ENCODE measurements at regions not wholly inside any gene's neighbourhood (a gene's known extent, or its start where the extent isn't known, plus 50 kb on each side); places are given as distances from the start of the nearest gene placed in this dataset.

- no peak overlapping the region for H3K4me3 ChIP-seq (ENCODE audit: low read depth, low read length)
- no peaks in the 10 kb centered on the region for H3K36me3 ChIP-seq (ENCODE audit: insufficient read depth)
- no peak overlapping the region for H3K27ac ChIP-seq (ENCODE audit: low read depth)
- WGBS: 84% methylated on average over 13 of the region's 13 CpGs
- DNase-seq (ENCODE audit: extremely low spot score): no peak
- no peaks in the 10 kb centered on the region for H3K4me1 ChIP-seq (ENCODE audit: insufficient read depth)
Measured at GRCh38 chr2:120653871-120654270, 81.8 kb upstream of the GLI2 start.

GRCh38 chr2:120654381-120655134 lies 81.1 kb upstream of the GLI2 start:
- Histone ChIP-seq H3K4me3 (ENCODE audit: low read depth, low read length) (no peak overlapping the region), H3K36me3 (ENCODE audit: insufficient read depth) (no peaks in the 10 kb centered on the region), H3K27ac (ENCODE audit: low read depth) (no peak overlapping the region), H3K4me1 (ENCODE audit: insufficient read depth) (no peaks in the 10 kb centered on the region)
- WGBS: 19% methylated on average over 54 of the region's 54 CpGs
- no peak for DNase-seq (ENCODE audit: extremely low spot score)

GRCh38 chr2:120656273-120656950 lies 79.3 kb upstream of the GLI2 start:
- Histone ChIP-seq H3K4me3 (ENCODE audit: low read depth, low read length) (no peak overlapping the region), H3K27ac (ENCODE audit: low read depth) (no peak overlapping the region), H3K36me3 (ENCODE audit: insufficient read depth) (no peaks in the 10 kb centered on the region), H3K4me1 (ENCODE audit: insufficient read depth) (no peaks in the 10 kb centered on the region)
- WGBS: 87% methylated on average over 19 of the region's 19 CpGs
- no peak for DNase-seq (ENCODE audit: extremely low spot score)

- WGBS: 87% methylated on average over 7 of the region's 7 CpGs
- H3K4me3 ChIP-seq (ENCODE audit: low read depth, low read length): no peak overlapping the region
- DNase-seq (ENCODE audit: extremely low spot score): no peak
- H3K4me1 ChIP-seq (ENCODE audit: insufficient read depth): no peaks in the 10 kb centered on the region
- H3K27ac ChIP-seq (ENCODE audit: low read depth): no peak overlapping the region
- no peaks in the 10 kb centered on the region for H3K36me3 ChIP-seq (ENCODE audit: insufficient read depth)
Measured at GRCh38 chr2:120658042-120658769, 77.5 kb upstream of the GLI2 start.

- DNase-seq (ENCODE audit: extremely low spot score): no peak
- Histone ChIP-seq H3K4me1 (ENCODE audit: insufficient read depth) (no peaks in the 10 kb centered on the region), H3K27ac (ENCODE audit: low read depth) (no peak overlapping the region), H3K4me3 (ENCODE audit: low read depth, low read length) (no peak overlapping the region), H3K36me3 (ENCODE audit: insufficient read depth) (no peaks in the 10 kb centered on the region)
- WGBS: 81% methylated on average over 2 of the region's 2 CpGs
Measured at GRCh38 chr2:120658770-120659158, 76.9 kb upstream of the GLI2 start.

- 95% methylated on average over 10 of the region's 10 CpGs for WGBS
- Histone ChIP-seq H3K4me3 (ENCODE audit: low read depth, low read length) (no peak overlapping the region), H3K4me1 (ENCODE audit: insufficient read depth) (no peaks in the 10 kb centered on the region), H3K36me3 (ENCODE audit: insufficient read depth) (no peaks in the 10 kb centered on the region), H3K27ac (ENCODE audit: low read depth) (no peak overlapping the region)
- DNase-seq (ENCODE audit: extremely low spot score): no peak
Measured at GRCh38 chr2:120659275-120659977, 76.2 kb upstream of the GLI2 start.

- Histone ChIP-seq H3K27ac (ENCODE audit: low read depth) (no peak overlapping the region), H3K4me1 (ENCODE audit: insufficient read depth) (no peaks in the 10 kb centered on the region), H3K36me3 (ENCODE audit: insufficient read depth) (no peaks in the 10 kb centered on the region), H3K4me3 (ENCODE audit: low read depth, low read length) (no peak overlapping the region)
- no peak for DNase-seq (ENCODE audit: extremely low spot score)
- whole genome bisulfite sequencing: 82% methylated on average over 8 of the region's 8 CpGs
Measured at GRCh38 chr2:120660056-120660694, 75.5 kb upstream of the GLI2 start.

GRCh38 chr2:120660771-120661459 lies 74.8 kb upstream of the GLI2 start:
- no peak overlapping the region for H3K4me3 ChIP-seq (ENCODE audit: low read depth, low read length)
- no peak for DNase-seq (ENCODE audit: extremely low spot score)
- no peak overlapping the region for H3K27ac ChIP-seq (ENCODE audit: low read depth)
- no peaks in the 10 kb centered on the region for H3K4me1 ChIP-seq (ENCODE audit: insufficient read depth)
- H3K36me3 ChIP-seq (ENCODE audit: insufficient read depth): no peaks in the 10 kb centered on the region
- WGBS: 48% methylated on average over 11 of the region's 11 CpGs

GRCh38 chr2:120661551-120661950 lies 74.1 kb upstream of the GLI2 start:
- no peak overlapping the region for H3K27ac ChIP-seq (ENCODE audit: low read depth)
- DNase-seq (ENCODE audit: extremely low spot score): no peak
- WGBS: 18% methylated on average over 16 of the region's 16 CpGs

GRCh38 chr2:120662046-120662445 lies 73.6 kb upstream of the GLI2 start:
- H3K36me3 ChIP-seq (ENCODE audit: insufficient read depth): no peaks in the 10 kb centered on the region
- H3K4me3 ChIP-seq (ENCODE audit: low read depth, low read length): no peak overlapping the region
- 86% methylated on average over 4 of the region's 4 CpGs for WGBS
- no peak overlapping the region for H3K27ac ChIP-seq (ENCODE audit: low read depth)
- no peak for DNase-seq (ENCODE audit: extremely low spot score)
- H3K4me1 ChIP-seq (ENCODE audit: insufficient read depth): no peaks in the 10 kb centered on the region

More at GRCh38 chr2:120661551-120661950, 74.1 kb upstream of the GLI2 start:
- Histone ChIP-seq H3K4me3 (ENCODE audit: low read depth, low read length) (no peak overlapping the region), H3K4me1 (ENCODE audit: insufficient read depth) (no peaks in the 10 kb centered on the region), H3K36me3 (ENCODE audit: insufficient read depth) (no peaks in the 10 kb centered on the region)

- DNase-seq (ENCODE audit: extremely low spot score): no peak
- Histone ChIP-seq H3K4me1 (ENCODE audit: insufficient read depth) (no peaks in the 10 kb centered on the region), H3K36me3 (ENCODE audit: insufficient read depth) (no peaks in the 10 kb centered on the region), H3K4me3 (ENCODE audit: low read depth, low read length) (no peak overlapping the region), H3K27ac (ENCODE audit: low read depth) (no peak overlapping the region)
- 86% methylated on average over 3 of the region's 3 CpGs for WGBS
Measured at GRCh38 chr2:120662746-120663145, 72.9 kb upstream of the GLI2 start.

- Histone ChIP-seq H3K27ac (ENCODE audit: low read depth) (no peak overlapping the region), H3K4me1 (ENCODE audit: insufficient read depth) (no peaks in the 10 kb centered on the region), H3K36me3 (ENCODE audit: insufficient read depth) (no peaks in the 10 kb centered on the region), H3K4me3 (ENCODE audit: low read depth, low read length) (no peak overlapping the region)
- 75% methylated on average over 3 of the region's 3 CpGs for WGBS
- no peak for DNase-seq (ENCODE audit: extremely low spot score)
Measured at GRCh38 chr2:120666433-120666832, 69.2 kb upstream of the GLI2 start.

- Histone ChIP-seq H3K36me3 (ENCODE audit: insufficient read depth) (no peaks in the 10 kb centered on the region), H3K4me3 (ENCODE audit: low read depth, low read length) (no peak overlapping the region), H3K27ac (ENCODE audit: low read depth) (no peak overlapping the region), H3K4me1 (ENCODE audit: insufficient read depth) (no peaks in the 10 kb centered on the region)
- DNase-seq (ENCODE audit: extremely low spot score): no peak
- 88% methylated on average over 2 of the region's 2 CpGs for WGBS
Measured at GRCh38 chr2:120667981-120668380, 67.7 kb upstream of the GLI2 start.

Data from urinary bladder (tissue), 3 donors.